Renal cortex interstitium (tissue), 11 donors: ENCODE measurements at regions not wholly inside any gene's neighbourhood (a gene's known extent, or its start where the extent isn't known, plus 50 kb on each side); places are given as distances from the start of the nearest gene placed in this dataset.

Source experiments
- DNase-seq, 11 donors: peaks; one replicate each; pipeline ENCODE4 v3.0.0-alpha.2; 2013; ENCODE audit warnings: low read depth in 9 of 11, low spot score in 4 of 11; ENCODE audit errors: extremely low read depth in 1 of 11

DNA sequence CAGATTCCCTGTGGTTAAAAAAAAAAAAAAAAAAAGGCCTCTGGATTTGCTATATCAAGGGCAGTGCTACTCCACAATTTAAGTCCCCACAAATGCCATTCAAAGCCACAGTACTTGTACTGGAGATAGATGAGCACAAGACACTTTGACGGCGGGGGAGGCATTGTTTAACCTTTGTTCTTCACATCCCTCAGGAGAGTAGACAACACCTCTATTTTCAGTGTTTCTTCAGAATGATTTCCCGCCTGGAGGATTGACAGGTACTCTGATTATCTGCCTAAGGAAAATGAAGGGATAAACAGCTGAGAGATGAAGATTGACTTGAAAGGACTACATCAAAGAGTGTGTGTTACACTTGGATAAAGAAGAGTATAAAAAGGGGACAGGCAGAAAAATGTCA lies 58.7 kb downstream of the OTOL1 start:
- DNase-seq, result no peak

DNA sequence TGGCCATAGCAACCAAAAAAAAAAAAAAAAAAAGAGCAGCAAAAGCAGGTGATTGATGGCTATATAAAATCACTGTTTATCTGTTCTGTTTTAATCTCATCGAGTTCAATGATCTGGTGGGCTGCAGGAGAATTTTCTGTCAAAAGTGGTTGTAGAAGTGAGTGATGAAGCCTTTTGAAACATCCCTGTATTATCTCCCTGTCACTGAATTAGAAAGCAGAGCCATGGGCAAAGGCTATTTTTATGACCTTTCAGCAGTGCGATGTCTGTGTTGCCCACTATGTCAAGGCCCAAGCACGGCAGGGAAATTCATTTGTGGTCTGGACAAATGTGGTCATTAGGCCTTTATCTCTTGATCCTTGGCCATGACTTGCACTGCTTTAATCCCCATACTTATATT lies 59.9 kb downstream of the OTOL1 start:
- no peak for DNase-seq

GRCh38 chr3:161556941-161557340 lies 60.3 kb downstream of the OTOL1 start:
- no peak for DNase-seq

DNA sequence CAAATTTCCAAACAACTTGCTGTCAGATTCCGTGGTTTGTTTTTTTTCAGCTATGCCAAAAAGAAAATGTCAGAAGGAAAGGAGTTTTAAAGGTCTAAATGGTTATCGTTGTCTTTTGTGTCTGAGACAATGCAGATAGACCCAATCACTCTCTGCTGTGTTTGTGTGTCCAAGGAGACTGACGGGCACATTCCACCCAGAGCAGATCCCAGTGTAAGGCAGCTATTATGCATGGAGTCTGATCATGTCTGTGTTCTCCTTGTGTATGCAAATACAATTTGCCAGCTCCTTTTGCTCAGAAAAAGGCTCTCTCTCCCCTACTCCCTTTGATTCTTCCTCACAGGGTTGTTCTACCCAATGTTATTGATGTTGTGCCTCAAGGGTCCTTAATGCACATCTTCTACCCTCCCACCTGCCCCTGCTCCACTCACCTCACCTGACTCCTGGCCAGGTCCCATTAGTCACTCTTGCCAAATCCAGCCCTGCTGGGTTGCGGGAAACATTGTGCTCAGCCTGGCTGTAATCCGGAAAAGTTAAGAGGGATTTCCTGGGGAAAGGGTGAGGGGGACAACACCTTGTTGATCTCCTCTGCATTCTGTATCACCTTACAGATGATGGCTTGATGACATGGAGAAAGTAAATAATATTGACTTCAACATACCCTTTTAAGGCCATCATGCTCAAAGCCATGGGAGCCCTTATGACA lies 61.0 kb downstream of the OTOL1 start:
- no peak for DNase-seq

DNA sequence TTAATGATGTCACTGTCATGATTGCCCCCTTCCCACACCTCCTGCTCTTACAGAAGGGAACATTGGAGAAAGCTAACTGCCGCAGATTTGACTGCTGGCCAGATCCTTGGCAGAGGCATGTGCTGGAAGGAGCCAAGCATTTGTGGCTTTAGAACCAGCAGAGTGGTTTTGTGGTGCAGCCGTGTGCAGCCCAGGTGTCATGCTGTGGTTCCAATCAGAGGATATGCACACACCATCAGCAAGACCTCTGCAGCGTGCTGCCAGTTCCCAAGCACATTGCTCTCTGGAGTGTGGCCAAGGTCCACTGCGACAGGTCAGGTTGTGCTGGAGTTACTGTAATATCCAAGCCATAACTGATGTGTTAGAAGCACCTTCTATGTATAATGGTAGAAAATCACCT lies 61.6 kb downstream of the OTOL1 start:
- no peak for DNase-seq

DNA sequence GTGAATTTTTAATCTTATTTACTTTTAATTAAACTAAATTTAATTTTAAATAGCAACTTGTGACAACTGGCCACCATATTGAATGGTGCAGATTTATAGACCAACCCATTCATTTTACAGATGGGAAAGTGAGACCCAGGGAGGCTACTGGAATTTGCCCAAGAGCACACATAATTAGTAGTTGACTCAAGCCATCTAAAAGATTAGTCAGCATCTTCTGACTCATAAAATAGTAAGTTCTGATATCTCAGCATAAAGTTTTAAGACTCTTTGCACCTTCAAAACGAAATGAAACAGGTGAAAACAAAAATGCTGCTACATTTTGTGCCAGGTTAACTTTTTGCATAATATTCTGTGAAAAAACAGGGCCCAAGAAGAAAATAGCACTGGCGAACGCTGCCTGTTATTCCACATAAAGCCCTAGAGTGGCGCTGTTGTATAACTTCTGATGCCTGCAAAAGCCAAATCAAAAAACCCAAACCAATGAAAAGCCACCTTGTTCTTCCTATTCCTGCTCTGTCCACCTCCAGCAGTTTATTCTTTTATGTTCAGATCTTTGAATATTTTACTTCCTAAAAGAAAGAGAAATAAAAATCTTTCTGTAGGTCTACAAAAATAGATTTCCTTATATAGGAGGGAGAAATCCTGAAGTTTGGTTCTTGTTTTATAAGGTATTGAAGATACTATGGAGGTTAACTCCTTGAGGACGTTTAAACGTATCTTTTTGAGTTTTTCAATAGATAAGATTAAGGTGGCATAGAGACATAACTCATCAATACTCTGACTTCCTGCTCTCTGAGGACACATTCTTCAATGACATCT lies 62.8 kb downstream of the OTOL1 start:
- DNase-seq, result peak in 6 of 11 donors; percentile 20 to 43 (median 32)

DNA sequence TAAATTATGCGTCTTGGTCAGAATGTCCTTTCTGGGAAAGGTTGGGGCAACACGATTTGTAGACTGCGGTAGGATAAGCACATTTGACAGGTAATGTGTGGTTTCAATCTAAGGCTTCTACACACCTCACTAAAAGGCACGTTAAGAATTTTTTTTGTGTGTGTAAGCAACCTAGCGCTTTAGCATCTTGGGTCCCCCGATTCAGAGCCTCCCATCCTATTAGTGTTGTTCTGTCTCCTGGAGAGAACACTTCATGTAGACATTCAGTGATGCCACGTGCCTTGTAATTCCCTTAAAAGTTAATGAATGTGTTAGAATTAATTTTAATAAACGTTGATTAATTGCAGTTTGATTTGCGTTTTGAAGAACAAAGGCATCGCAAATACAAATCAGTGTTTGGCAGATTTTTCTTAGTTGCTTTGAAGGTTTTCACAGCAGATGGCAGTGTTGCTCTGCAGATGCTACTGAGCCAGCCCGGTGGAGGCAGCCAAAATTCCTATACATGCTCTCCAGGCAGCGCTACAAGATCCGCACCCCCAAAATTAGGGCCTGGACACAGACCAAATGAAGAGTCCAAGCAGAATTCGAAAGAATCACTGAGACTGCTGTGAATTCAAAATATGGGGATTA lies 63.5 kb downstream of the OTOL1 start:
- DNase-seq, result peak in 9 of 11 donors; percentile 25 to 64 (median 52)

DNA sequence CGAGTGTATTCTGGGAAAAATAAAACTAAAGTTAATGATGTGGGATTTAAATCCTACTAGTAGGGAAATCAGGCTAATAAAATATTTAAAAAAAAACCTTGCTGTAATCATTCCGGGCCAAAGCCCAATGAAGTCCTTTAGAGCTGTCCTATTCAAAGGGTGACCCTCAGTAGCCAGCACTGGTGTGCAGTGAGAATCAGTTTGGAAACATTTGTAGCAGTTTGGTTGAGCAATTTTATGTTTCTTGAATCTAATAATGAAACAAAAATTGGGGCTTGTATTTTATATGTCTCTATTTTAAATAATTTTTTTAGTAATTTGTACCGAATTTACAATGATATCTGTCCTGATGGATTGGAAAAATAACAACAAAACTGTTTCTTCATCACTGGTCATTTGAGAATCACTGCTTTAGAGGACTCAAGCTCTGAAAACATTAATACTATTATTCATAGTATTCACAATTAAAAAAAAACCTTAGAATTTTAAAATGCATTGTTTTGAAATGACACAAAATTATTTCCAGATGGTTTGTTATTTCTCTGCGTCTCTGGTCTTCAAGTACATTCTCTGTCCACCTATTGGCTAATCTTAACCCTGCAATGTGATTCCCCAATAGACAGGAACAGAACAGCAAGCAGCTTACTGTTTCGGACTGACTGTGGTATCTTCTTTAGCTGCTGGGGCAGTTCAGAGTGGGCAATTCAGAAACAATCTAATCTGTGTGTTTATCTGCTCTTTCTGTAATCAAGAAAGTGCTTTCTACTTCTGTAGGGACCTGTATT lies 71.2 kb downstream of the OTOL1 start:
- DNase-seq, result no peak

GRCh38 chr3:161568671-161569070 lies 72.1 kb downstream of the OTOL1 start:
- no peak for DNase-seq

DNA sequence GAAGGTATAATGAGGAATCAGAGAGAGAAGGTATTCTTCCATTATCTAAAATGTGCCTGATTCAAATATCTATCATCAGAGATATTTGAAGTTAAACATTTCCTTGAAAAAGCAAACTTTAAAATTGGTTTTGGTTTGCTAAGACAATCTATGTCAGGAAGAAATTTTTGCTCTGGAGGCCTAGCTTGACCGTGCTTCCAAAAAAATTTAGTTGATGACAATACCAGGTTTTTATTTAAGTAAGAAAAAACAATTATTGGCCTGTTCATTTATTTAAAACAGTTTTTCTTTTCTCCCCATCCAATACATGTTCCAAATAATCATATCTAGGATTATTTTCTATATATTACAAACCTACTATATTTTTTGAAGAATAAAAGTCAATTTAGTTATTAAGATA lies 75.3 kb downstream of the OTOL1 start:
- DNase-seq, result no peak

DNA sequence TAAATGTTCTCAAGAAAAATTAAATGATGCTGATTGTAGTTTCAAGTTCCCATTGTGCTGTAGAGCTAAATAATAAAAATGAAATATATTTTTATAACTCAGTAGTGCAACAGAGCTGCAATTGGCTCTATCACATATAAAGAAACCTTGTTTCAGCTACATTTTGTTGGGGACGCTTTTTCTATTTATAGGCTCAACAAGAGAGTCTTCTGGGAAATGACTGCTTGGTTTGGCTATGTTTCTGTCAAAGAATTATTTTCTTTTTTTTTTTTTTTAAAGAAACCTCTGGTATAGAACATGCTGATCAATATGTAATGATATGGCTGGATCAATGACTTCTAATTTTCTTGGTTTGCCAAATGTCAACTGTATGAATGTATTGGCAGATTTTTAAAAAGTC lies 76.5 kb downstream of the OTOL1 start:
- no peak for DNase-seq

DNA sequence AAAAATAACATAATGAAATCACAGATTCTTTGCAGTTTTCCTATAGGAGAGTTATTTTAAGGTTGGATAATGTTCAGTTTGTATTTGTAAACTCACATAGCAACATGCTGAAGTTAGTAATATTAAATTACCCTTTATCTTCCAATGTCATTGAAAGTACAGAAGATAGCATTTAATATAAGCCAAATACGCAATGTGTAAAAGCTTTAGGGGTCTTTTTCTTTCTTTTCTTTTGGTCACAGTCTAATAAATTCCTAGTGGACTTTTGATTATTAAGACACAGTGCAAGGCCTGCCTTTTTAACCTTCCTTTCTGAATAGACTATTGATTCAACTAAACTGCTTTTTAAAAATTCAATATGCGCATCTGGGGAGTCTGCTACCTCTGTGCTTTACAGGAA lies 79.3 kb downstream of the OTOL1 start:
- DNase-seq, result no peak

DNA sequence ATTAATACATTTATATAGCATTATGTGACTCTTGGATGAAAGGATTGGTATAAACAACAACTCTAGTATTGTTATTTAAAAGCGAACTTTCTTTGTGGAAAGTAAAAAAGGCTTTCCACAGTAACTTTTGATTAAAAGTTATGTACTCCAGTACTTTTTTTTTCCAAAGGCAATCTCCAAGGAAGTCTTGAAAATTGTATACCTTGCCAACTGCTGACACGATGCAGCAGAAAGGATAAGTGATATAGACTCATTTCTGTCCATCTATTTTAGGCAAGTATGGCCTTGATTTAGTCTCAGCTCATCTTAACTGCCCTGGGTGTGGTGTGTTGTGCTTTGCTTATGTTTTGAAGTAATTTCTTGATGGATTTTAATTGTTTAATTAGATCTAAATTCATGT lies 79.7 kb downstream of the OTOL1 start:
- DNase-seq, result no peak

GRCh38 chr3:161576714-161577510 lies 80.3 kb downstream of the OTOL1 start:
- peak in 4 of 11 donors; percentile 23 to 31 (median 25) for DNase-seq

- DNase-seq, result no peak
Measured at GRCh38 chr3:161577662-161578061, 81.1 kb downstream of the OTOL1 start.

- DNase-seq, result no peak
Measured at GRCh38 chr3:161579395-161580126, 83.0 kb downstream of the OTOL1 start.

DNA sequence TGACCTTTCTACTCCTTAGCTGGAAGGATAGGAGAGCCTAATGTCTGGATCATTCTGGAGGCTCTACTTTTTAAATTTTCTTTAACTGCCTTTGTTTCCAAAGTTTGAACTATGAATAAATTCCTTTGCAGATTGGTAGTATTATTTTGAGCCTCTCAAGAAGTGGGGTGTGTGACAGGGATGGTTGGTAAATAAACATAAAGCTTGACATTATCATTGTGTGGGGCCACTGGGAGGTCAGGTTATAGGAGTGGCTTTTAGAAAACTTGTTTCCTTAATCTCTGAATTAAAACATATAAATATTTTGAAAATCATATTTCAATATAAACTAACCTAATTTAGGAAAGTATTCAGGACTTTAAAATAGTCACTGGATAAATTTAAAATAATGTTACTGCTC lies 89.3 kb downstream of the OTOL1 start:
- DNase-seq, result no peak
